Lower leg skin (tissue), 4 donors: ENCODE measurements at regions not wholly inside any gene's neighbourhood (a gene's known extent, or its start where the extent isn't known, plus 50 kb on each side); places are given as distances from the start of the nearest gene placed in this dataset.

Experiments used
- DNase-seq, 2 donors: peaks; one replicate each; pipeline ENCODE4 v3.0.0-alpha.2; 2019; ENCODE audit warnings: low spot score in 2 of 2
- H3K4me3 ChIP-seq: fragments of 200-600 bp; sonication (generic); 2 replicates; pipeline ENCODE4 v1.5.1; 2017; ENCODE audit warnings: mild to moderate bottlenecking, low read depth; ENCODE audit not compliant: poor library complexity, severe bottlenecking
- POLR2A ChIP-seq, 2 donors: fragments of 450-650 bp; IDR thresholded peaks; one replicate each; pipeline ENCODE4 v1.6.1; 2016 to 2017; ENCODE audit warnings: antibody characterized with exemption in 2 of 2, mild to moderate bottlenecking in 1 of 2, moderate library complexity in 1 of 2
- WGBS, 2 donors: methylation state at CpG; one replicate each; pipeline ENCODE4 v1.1.5; 2018; 5-methylcytosine and 5-hydroxymethylcytosine counted together
- intact Hi-C: fragments of 100-400 bp; cut with DNase I; formaldehyde crosslinking; loops from one replicate; pipeline ENCODE4 v1.15.0; 2023; ENCODE audit warnings: low total_unique reads
- TF ChIP-seq, protein P1 (sequence below), 3 donors: fragments of 450-650 bp; IDR thresholded peaks; one replicate each; pipeline ENCODE4 v1.5.1; 2016; ENCODE audit warnings: antibody characterized with exemption in 3 of 3, mild to moderate bottlenecking in 3 of 3, moderate library complexity in 2 of 3

DNA sequence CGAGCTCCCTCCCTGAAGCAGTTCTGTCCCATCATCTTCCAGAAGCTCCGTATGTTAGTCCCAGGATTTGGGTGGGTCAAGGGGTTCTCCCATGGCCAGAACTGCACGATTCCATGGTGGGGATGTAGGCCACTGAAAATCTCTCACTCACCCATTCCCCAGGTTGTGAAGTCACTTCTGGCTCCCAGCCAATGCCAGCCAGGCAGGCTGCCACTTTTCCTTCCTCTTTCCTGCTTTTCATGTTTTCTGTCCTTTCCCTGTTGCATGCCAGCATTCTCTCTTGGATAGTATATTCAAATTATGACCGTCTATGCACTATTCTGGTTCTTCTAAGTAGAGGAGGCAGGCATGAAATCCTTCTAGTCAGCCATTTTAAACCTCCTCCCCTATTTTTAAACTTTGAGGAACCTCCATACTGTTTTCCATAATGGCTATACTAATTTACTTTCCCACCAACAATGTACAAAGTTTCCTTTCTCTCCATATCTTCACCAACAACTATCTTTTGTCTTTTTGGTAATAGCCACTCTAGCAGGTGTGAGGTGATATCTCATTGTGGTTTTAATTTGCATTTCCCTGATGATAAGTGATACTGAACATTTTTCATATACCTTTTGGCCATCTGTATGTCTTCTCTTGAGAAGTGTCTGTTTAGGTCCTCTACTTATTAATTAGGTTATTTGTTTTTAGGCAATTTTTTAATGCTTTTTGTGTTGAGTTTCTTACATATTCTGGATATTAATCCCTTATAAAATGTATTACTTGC is 182.1 kb upstream of the TET2 start:
- 72% methylated on average over 4 of the region's 4 CpGs for WGBS, 2 donors
- no peak overlapping the region for H3K4me3 ChIP-seq
- intact Hi-C loops, result no loop called here
- DNase-seq, result no peak
- no peak for TF ChIP-seq POLR2A (IDR thresholded peaks at IDR 0.05)
- TF ChIP-seq, protein P1, sequence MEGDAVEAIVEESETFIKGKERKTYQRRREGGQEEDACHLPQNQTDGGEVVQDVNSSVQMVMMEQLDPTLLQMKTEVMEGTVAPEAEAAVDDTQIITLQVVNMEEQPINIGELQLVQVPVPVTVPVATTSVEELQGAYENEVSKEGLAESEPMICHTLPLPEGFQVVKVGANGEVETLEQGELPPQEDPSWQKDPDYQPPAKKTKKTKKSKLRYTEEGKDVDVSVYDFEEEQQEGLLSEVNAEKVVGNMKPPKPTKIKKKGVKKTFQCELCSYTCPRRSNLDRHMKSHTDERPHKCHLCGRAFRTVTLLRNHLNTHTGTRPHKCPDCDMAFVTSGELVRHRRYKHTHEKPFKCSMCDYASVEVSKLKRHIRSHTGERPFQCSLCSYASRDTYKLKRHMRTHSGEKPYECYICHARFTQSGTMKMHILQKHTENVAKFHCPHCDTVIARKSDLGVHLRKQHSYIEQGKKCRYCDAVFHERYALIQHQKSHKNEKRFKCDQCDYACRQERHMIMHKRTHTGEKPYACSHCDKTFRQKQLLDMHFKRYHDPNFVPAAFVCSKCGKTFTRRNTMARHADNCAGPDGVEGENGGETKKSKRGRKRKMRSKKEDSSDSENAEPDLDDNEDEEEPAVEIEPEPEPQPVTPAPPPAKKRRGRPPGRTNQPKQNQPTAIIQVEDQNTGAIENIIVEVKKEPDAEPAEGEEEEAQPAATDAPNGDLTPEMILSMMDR (IDR thresholded peaks at IDR 0.05), result no peak

DNA sequence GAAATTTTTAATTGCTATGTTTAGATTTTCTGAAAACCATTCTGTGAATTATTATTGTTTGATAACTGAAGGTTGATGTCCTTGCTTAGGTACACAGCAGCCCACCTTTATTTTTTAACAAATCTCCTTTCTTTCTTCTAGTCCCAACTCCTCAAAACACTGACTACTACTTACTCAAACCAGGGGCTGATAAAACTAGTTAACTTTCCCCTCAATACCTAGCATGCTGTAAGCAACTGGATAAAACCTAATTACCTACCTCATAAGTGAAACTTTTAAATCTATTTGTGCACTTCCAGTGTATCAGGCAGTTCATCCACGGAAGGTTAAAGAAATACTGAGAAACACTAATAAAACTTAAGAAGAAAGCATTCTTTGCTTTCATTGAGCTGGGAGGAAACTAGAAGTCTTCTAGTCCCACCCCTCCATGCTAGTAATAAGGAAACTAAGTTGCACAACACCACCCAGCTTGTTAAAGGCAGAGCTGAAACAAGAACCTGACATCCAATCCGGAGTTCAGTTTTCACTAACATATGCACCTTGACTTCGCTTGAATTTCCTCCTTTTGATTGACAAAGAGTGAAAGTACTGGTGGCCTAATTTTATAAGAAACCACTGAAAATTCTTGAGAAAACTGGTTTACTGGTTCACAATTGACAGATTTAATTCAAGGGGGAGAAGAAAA is 180.2 kb upstream of the TET2 start:
- no peak for TF ChIP-seq POLR2A (IDR thresholded peaks at IDR 0.05)
- TF ChIP-seq, protein P1 (IDR thresholded peaks at IDR 0.05), result no peak
- peak in 1 of 2 donors; percentile 43 for DNase-seq
- 26 to 27% methylated on average over 3 of the region's 3 CpGs for WGBS, 2 donors
- intact Hi-C loops, result no loop called here
- no peak overlapping the region for H3K4me3 ChIP-seq

DNA sequence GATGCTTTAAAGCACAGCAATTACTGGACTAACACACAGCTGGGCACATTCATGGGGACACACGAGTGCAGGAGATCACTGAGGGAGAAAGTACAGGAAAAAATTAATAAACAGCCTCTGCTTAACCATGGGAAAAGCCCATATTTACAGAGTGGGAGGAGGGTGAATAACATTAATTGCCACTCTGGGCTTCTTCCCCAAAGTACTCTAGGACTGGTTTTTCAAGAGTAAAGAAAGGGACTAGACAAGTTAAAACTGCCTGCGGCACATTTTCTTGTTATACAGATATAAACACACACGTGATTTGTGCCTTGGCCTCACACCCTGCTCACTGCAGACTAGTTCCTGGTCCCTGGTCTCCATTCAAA is 179.7 kb upstream of the TET2 start:
- peak in 1 of 2 donors; percentile 83 for DNase-seq
- intact Hi-C loops, result no loop called here
- WGBS, 2 donors, result 36 to 42% methylated on average over 3 of the region's 3 CpGs

DNA sequence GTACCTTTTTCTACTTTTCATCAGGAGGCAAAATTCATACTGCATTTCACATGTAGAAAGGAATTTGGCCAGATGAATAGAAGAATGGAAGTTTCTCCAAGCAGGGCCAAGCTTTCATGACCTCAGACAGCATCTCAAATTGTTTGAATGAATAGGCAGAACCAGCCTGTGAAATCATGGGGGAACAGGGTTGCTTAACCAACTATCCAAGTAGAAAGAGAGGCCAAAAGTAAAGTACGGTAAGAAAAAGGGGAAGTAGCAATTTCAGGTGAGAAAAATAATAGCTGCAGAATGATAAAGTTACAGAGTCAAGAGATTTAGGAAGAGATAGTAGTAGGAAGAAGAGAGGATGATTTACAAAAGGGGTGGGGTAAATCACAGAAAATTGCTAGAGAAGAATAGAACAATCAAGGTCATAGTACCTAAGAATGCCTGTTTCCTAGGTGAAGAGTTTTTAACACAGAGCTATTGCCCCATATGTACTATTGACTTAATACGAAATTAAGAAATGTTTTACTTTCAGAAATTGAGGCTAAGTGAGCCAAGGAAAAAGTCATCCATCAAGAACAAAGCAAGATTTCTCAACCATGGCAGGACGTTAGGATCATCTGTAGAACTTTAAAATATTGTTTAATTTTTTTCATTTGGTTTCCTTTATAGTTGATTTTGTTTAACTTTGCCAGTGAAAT is 177.1 kb upstream of the TET2 start:
- 35 to 36% methylated on average over 3 of the region's 3 CpGs for WGBS, 2 donors
- DNase-seq, result no peak
- TF ChIP-seq, protein P1 (IDR thresholded peaks at IDR 0.05), result no peak
- no peak overlapping the region for H3K4me3 ChIP-seq
- intact Hi-C loops, result no loop called here

More for the DNA sequence above, 179.7 kb upstream of the TET2 start:
- H3K4me3 ChIP-seq, result no peak overlapping the region
- TF ChIP-seq, protein P1 (IDR thresholded peaks at IDR 0.05), result no peak
- no peak for TF ChIP-seq POLR2A (IDR thresholded peaks at IDR 0.05)

DNA sequence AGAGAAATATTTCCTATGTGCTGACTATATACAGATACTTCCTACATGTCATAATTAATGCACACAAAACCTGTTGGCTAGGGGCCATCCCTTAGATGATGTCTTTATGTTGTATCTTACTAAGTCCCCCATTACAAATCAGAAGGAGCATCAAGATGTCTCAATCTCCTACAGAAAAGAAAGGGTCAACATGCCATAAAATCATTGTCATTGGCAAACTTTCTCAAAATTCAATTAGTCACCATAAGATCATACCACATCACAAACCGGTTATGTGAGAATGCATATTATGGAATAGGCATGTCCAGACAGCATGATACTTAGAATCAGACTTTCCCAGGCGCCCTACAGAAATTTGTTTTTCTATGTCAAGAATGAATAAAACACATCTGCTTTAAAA is 175.2 kb upstream of the TET2 start:
- H3K4me3 ChIP-seq, result no peak overlapping the region
- intact Hi-C loops, result no loop called here
- TF ChIP-seq, protein P1 (IDR thresholded peaks at IDR 0.05), result no peak
- TF ChIP-seq POLR2A (IDR thresholded peaks at IDR 0.05), result no peak
- 45 to 49% methylated on average over 2 of the region's 2 CpGs for WGBS, 2 donors
- DNase-seq, result no peak
